ENCODE measurements at regions not wholly inside any gene's neighbourhood (a gene's known extent, or its start where the extent isn't known, plus 50 kb on each side); places are given as distances from the start of the nearest gene placed in this dataset.

DNA sequence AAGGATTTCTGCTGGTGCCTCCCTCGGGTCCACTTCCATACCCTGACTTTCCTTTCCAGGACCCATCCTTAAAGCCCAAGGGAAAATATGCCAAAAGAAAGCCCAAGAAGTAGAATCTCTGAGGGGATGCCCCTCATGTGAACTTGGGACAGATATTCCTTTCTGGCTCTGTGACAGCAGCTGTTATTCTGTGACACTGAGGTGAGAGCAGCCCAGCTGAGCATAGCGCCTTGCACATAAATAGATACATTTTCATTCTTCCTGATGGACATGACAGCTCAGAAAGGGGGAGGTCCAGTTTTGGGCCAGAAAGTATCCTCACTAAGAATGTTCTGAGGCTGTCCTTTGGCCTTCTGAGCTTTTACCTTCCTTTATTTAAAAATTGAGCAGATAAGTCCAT lies 353.2 kb downstream of the SAMD5 start:
- H2BK120ac ChIP-seq (ENCODE audit: low read depth, low read length): no peak overlapping the region
- no peaks in the 10 kb centered on the region for H4K20me1 ChIP-seq (ENCODE audit: insufficient read depth, low read length)
- H3K27me3 ChIP-seq (ENCODE audit: control insufficient read depth, insufficient read depth, low read length): no peaks in the 10 kb centered on the region
- no peak overlapping the region for H2AK5ac ChIP-seq (ENCODE audit: low read depth, low read length)
- no peak overlapping the region for H2BK15ac ChIP-seq (ENCODE audit: low read depth, low read length)
- no peak overlapping the region for H2BK20ac ChIP-seq (ENCODE audit: low read depth, low read length)
- H3K9me1 ChIP-seq (ENCODE audit: insufficient read depth, low read length): no peaks in the 10 kb centered on the region
- intact Hi-C loops (cut with micrococcal nuclease): no loop called here
- H3K4ac ChIP-seq (ENCODE audit: low read depth, low read length): no peak overlapping the region
- WGBS, 2 experiments (ENCODE audit: extremely low coverage in 2 of 2, insufficient read length in 1 of 2): no CpG with 5 or more reads among the region's 2 CpGs
- no peak overlapping the region for H3K23ac ChIP-seq (ENCODE audit: low read depth, low read length)
- no peak overlapping the region for H4K91ac ChIP-seq (ENCODE audit: insufficient read depth, low read depth, low read length)
- TF ChIP-seq FOS (IDR thresholded peaks at IDR 0.05; ENCODE audit: low read depth, low read length) (no peak), CHD1 (IDR thresholded peaks at IDR 0.05; ENCODE audit: low read depth, low read length) (no peak), MXI1 (IDR thresholded peaks at IDR 0.05; ENCODE audit: borderline replicate concordance, low read depth, low read length) (no peak), RFX5 (IDR thresholded peaks at IDR 0.05; ENCODE audit: low read depth, low read length) (no peak), RAD21 (IDR thresholded peaks at IDR 0.05; ENCODE audit: low read length) (no peak), BHLHE40 (IDR thresholded peaks at IDR 0.05; ENCODE audit: low read depth, low read length) (no peak), POLR2A (IDR thresholded peaks at IDR 0.05; ENCODE audit: low read depth, low read length) (no peak), RCOR1 (IDR thresholded peaks at IDR 0.05; ENCODE audit: insufficient replicate concordance, low read length) (no peak), CEBPB (IDR thresholded peaks at IDR 0.05; ENCODE audit: low read depth, low read length) (no peak), SMC3 (IDR thresholded peaks at IDR 0.05; ENCODE audit: low read depth, low read length) (no peak)
- TF ChIP-seq, protein P1, sequence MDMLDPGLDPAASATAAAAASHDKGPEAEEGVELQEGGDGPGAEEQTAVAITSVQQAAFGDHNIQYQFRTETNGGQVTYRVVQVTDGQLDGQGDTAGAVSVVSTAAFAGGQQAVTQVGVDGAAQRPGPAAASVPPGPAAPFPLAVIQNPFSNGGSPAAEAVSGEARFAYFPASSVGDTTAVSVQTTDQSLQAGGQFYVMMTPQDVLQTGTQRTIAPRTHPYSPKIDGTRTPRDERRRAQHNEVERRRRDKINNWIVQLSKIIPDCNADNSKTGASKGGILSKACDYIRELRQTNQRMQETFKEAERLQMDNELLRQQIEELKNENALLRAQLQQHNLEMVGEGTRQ (IDR thresholded peaks at IDR 0.05; ENCODE audit: low read depth, low read length): no peak
- TF ChIP-seq, protein P2, sequence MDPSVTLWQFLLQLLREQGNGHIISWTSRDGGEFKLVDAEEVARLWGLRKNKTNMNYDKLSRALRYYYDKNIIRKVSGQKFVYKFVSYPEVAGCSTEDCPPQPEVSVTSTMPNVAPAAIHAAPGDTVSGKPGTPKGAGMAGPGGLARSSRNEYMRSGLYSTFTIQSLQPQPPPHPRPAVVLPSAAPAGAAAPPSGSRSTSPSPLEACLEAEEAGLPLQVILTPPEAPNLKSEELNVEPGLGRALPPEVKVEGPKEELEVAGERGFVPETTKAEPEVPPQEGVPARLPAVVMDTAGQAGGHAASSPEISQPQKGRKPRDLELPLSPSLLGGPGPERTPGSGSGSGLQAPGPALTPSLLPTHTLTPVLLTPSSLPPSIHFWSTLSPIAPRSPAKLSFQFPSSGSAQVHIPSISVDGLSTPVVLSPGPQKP (IDR thresholded peaks at IDR 0.05; ENCODE audit: borderline replicate concordance, low read depth, low read length): no peak
- TF ChIP-seq, protein P3, sequence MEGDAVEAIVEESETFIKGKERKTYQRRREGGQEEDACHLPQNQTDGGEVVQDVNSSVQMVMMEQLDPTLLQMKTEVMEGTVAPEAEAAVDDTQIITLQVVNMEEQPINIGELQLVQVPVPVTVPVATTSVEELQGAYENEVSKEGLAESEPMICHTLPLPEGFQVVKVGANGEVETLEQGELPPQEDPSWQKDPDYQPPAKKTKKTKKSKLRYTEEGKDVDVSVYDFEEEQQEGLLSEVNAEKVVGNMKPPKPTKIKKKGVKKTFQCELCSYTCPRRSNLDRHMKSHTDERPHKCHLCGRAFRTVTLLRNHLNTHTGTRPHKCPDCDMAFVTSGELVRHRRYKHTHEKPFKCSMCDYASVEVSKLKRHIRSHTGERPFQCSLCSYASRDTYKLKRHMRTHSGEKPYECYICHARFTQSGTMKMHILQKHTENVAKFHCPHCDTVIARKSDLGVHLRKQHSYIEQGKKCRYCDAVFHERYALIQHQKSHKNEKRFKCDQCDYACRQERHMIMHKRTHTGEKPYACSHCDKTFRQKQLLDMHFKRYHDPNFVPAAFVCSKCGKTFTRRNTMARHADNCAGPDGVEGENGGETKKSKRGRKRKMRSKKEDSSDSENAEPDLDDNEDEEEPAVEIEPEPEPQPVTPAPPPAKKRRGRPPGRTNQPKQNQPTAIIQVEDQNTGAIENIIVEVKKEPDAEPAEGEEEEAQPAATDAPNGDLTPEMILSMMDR (conservative IDR thresholded peaks at IDR 0.05; ENCODE audit: low read depth, low read length): no peak
- H3K4me3 ChIP-seq (ENCODE audit: insufficient read depth, low read depth, low read length): no peak overlapping the region
- H3K14ac ChIP-seq (replicated peaks; ENCODE audit: low read depth, low read length): no peak overlapping the region
- H2AFZ ChIP-seq (replicated peaks; ENCODE audit: low read length, poor library complexity): no peak overlapping the region
- H3K9me3 ChIP-seq (ENCODE audit: control insufficient read depth, insufficient read depth, low read length): no peaks in the 10 kb centered on the region
- no TSS peak for BruUV-seq (replicated peaks)
- DNase-seq (no peak), ATAC-seq (ENCODE audit: low read depth) (no peak)
- no peak overlapping the region for H3K4me2 ChIP-seq (ENCODE audit: low read depth, low read length)
- dilution Hi-C loops (cut with HindIII; ENCODE audit: low sequenced_read_pairs, unreplicated experiment): no loop called here
- H3K18ac ChIP-seq (ENCODE audit: low read depth, low read length): no peak overlapping the region
- H3K9ac ChIP-seq (ENCODE audit: low read depth, low read length): no peak overlapping the region
- CTCF ChIA-PET: no interaction called here
- in situ Hi-C loops (cut with MboI; ENCODE audit: low sequenced_read_pairs): no loop called here
- H4K5ac ChIP-seq (ENCODE audit: low read depth, low read length): no peak overlapping the region
- H3K27ac ChIP-seq (ENCODE audit: insufficient read depth, low read length): no peak overlapping the region
- no peaks in the 10 kb centered on the region for H3K4me1 ChIP-seq (ENCODE audit: control insufficient read depth, insufficient read depth, low read length)
- H3K56ac ChIP-seq (ENCODE audit: extremely low read depth, insufficient read depth, low read length): no peak overlapping the region
- no peaks in the 10 kb centered on the region for H3K36me3 ChIP-seq (ENCODE audit: control insufficient read depth, insufficient read depth, low read length)
- POLR2A ChIA-PET (ENCODE audit: unreplicated experiment): no interaction called here
- H2BK5ac ChIP-seq (ENCODE audit: low read depth, low read length, poor library complexity, severe bottlenecking): no peak overlapping the region
- no peak overlapping the region for H2AK9ac ChIP-seq (replicated peaks; ENCODE audit: low read depth, low read length, poor library complexity)
- no peak overlapping the region for H4K8ac ChIP-seq (ENCODE audit: low read depth in 2 of 2, low read length in 2 of 2)
- no peaks in the 10 kb centered on the region for H3K79me1 ChIP-seq (ENCODE audit: low read depth in 1 of 2, low read length in 2 of 2)

Data from IMR-90 (cell line).